GM21723 (cell line): ENCODE measurements at regions not wholly inside any gene's neighbourhood (a gene's known extent, or its start where the extent isn't known, plus 50 kb on each side); places are given as distances from the start of the nearest gene placed in this dataset.
A peak's percentile ranks its signal among the peaks of the same experiment; 100 is the strongest.

ENCODE experiments used
- ATAC-seq: cut with Tn5 transposase; IDR thresholded peaks from one replicate; pipeline ENCODE4 v1.9.1; 2021; ENCODE audit warnings: mild to moderate bottlenecking, moderate library complexity; ENCODE audit not compliant: unreplicated experiment

DNA sequence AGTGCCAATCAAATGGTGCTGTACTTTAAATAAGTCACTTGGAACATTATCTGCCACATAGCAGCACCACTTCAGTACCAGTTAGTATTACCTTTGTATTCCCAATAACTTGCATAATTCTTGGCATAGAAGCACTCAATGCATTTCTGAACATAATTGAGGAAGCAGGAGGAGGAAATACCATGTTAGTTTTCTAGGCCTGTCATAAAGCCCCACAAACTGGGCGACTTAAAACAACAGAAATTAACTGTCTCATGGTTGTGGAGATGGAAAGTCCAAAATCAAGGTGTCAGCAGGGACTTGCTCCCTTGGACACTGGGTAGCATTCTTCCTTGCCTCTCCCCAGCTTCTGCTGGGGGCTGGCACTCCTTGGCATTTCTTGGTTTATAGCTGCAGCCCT lies 296.2 kb downstream of the HS3ST1 start:
- ATAC-seq = no peak

DNA sequence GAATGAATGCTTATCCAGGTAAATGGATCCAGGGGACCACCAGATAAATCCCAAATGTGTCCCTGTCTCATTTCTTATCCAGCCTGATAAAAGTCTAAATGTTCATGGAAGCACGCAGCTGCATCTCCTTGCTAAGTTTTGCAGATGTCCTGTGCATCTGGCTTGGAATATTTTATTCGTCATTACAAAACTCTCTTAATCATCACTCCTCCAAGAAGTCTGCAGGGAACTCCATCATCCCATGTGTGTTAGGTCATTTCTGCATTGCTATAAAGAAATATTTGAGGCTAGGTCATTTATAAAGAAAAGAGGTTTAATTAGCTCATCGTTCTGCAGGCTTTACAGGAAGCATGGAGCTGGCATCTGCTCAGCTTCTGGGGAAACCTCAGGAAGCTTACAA lies 297.2 kb downstream of the HS3ST1 start:
- ATAC-seq = no peak

- no peak for ATAC-seq
Observed at GRCh38 chr4:11130195-11130970, 298.3 kb downstream of the HS3ST1 start.

DNA sequence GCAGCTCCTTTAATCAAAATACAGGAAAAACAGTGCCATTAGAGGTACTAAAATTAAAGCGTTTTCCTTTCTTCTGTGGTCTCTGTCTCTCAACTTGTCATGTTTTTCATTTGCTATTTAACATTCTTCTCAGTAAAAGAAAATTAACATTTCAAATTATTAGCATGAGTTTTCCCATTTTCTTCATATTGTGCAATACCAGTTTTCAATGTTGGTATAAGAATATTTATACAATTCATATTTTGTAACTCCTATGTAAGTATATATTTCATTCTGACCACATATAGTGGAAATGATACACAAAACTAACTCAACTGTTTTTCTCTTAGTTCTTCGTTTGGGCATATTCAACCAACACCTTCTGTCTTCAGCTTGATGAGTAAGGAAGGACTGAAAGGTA lies 308.3 kb downstream of the HS3ST1 start:
- no peak for ATAC-seq

DNA sequence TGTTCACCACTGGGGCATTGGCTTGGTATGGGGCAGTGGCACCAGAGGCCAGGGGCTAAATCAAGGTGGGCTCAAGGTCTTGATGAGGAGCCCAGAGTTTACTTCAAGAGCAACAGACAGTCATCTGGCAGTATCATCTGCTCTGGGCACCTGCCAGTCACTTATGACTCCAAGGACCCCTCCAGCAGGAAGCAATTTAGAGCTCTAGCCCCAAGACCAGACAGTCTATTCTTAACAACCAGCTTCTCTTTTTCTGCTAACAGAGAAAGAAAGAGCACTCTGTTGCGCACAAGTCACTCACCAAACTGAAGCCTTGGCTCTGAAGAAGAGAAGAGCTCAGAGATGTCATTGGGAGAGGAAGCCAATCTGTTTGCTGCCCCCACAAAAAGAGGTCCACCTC lies 309.2 kb downstream of the HS3ST1 start:
- no peak for ATAC-seq

DNA sequence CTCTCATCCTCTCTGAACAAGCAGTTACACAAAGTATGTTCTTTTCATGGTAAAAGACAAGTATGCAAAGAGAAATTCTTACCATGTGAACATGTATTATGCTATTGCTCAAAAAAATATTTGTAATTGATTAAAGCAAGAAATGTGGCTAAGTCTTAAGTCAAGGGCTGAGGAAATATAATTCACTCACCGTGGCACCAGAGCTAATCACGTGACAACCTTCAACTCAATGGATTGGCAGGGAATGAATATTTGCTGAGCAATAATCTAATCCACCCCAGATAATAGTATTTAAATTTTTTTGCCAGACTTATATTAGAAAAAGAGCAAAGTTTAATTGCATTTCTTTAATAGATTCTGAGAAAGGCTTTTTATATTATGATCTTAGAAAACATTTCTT lies 310.2 kb downstream of the HS3ST1 start:
- ATAC-seq = no peak

- ATAC-seq = no peak
Observed at GRCh38 chr4:11116940-11117339, 311.8 kb downstream of the HS3ST1 start.

- no peak for ATAC-seq
Observed at GRCh38 chr4:11111876-11112275, 316.8 kb downstream of the HS3ST1 start.

DNA sequence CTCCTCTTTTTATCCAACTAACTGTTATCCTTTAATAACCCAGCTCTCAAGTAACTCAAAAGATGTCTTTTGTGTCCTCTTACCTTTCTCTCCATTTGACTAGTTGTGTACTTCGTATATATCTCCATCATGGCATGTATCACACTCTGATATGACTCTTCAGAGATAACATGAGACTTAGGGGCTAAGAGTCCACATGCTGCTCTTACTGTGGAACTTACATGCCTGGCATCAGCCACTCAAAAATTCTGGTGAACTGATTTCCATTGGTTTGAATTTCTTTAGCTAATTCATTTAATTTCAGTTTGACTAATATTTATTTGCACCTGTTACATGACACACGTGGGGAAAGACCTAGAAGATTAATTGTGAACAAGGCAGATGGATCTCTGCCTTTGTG lies 317.3 kb downstream of the HS3ST1 start:
- no peak for ATAC-seq

GRCh38 chr4:11106759-11107158 lies 321.9 kb downstream of the HS3ST1 start:
- ATAC-seq = no peak

DNA sequence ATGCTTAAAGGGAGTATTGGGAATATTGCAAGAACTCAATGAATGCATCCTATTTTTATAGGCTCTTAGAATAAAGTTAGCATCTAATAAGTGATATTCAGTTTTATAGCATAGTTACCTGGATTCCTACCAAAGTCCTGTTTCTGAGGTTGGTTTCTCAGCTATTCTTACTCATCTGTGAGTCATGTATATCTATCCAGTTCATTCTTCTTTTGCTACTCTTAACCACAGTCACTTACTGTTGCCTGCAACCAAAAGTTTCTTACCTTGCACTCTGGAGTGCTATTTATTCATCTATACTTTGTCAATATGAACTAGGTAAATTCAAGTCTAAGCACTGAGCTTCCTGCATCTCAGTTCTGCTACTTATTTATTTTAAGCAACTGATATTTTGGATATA lies 322.5 kb downstream of the HS3ST1 start:
- ATAC-seq = peak; percentile 65

- no peak for ATAC-seq
Observed at GRCh38 chr4:11105715-11106114, 323.0 kb downstream of the HS3ST1 start.

GRCh38 chr4:11098461-11098860 lies 330.2 kb downstream of the HS3ST1 start:
- ATAC-seq = no peak

- no peak for ATAC-seq
Observed at GRCh38 chr4:11097725-11098124, 331.0 kb downstream of the HS3ST1 start.

GRCh38 chr4:11081006-11081405 lies 347.7 kb downstream of the HS3ST1 start:
- no peak for ATAC-seq

- ATAC-seq = no peak
Observed at GRCh38 chr4:11079171-11079570, 349.5 kb downstream of the HS3ST1 start.

DNA sequence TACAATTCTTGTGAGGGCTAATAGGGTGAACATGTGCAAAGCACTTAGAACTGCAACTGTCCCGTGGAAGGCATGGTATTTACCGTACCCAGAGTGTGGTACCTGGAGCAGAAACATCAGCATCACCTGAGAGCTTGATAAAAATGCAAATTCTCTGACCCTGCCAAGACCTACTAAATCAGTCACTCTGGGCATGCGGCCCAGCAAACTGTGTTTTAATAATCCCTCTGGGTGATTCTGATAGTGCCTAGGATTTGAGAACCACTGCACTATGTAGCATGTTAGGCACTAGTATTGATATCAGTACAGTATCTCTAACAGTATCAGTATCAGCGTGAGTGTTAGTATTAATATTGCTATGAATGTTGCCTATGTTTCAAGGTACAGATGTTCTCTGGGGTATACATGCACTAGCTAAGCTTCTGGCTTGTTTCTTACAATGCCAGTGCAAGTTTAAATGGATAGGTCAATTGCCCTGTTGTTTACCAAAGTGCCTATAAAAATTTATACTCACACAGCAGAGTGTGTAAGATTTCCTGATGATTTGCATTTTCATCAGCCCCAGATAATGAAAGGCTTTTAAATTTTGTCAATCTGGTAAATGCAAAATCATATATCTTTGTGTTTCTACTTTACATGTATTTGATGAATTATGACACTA lies 354.0 kb downstream of the HS3ST1 start:
- ATAC-seq = no peak

DNA sequence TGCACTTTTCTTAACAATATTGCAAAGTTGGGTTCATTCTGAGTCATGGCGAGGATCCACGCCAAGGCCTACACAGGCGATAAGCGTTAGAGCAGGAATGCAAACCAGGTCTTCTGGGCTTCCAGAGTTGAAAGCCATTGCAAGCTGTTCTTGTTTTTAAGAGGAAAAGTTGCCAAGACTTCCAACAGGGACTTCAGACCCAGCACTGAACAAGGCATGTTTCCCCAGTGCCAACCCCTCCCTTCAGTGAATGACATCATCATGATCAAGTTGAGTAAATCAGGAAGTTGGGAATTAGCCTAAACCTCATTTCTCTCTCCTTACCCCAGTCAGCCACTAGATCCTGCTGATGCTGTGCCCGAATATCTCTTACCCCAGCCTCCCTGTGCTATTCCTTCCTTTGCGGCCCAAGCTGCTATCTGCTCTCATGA lies 355.1 kb downstream of the HS3ST1 start:
- ATAC-seq = no peak

GRCh38 chr4:11072999-11073398 lies 355.7 kb downstream of the HS3ST1 start:
- no peak for ATAC-seq

- no peak for ATAC-seq
Observed at GRCh38 chr4:11072463-11072862, 356.2 kb downstream of the HS3ST1 start.

GRCh38 chr4:11070813-11071212 lies 357.9 kb downstream of the HS3ST1 start:
- ATAC-seq = no peak

- ATAC-seq = no peak
Observed at GRCh38 chr4:11069581-11070211, 359.0 kb downstream of the HS3ST1 start.
